H54 (cell line): ENCODE measurements at regions not wholly inside any gene's neighbourhood (a gene's known extent, or its start where the extent isn't known, plus 50 kb on each side); places are given as distances from the start of the nearest gene placed in this dataset.

Experiments
- DNase-seq: peaks from one replicate; pipeline ENCODE4 v3.0.0; 2011; ENCODE audit warnings: low spot score, mixed read lengths; ENCODE audit not compliant: insufficient read length
- FAIRE-seq: peaks from 3 replicates; lab custom pipeline; 2011; peaks lifted over from hg19 to GRCh38; lab: Jason Lieb, UNC
- POLR2A ChIP-seq: IDR thresholded peaks from 2 replicates; pipeline ENCODE4 v1.6.1; 2011; ENCODE audit warnings: low read depth, mild to moderate bottlenecking, low read length

- FAIRE-seq (no peak), DNase-seq (no peak)
- TF ChIP-seq POLR2A: no peak
Observed at GRCh38 chr2:145197944-145198343, 678.0 kb upstream of the ZEB2 start.

- DNase-seq (no peak), FAIRE-seq (no peak)
- TF ChIP-seq POLR2A: no peak
Observed at GRCh38 chr2:145194673-145195072, 674.8 kb upstream of the ZEB2 start.

- FAIRE-seq (peak; percentile 15), DNase-seq (peak; percentile 4)
- TF ChIP-seq POLR2A: no peak
Observed at GRCh38 chr2:145190031-145190703, 670.2 kb upstream of the ZEB2 start.

- FAIRE-seq: no peak
- DNase-seq: no peak
- no peak for TF ChIP-seq POLR2A
Observed at GRCh38 chr2:145186303-145186702, 666.4 kb upstream of the ZEB2 start.

GRCh38 chr2:145185696-145186095 lies 665.8 kb upstream of the ZEB2 start:
- FAIRE-seq (no peak), DNase-seq (no peak)
- TF ChIP-seq POLR2A: no peak

- TF ChIP-seq POLR2A: no peak
- no peak for FAIRE-seq
- no peak for DNase-seq
Observed at GRCh38 chr2:145184741-145185651, 665.1 kb upstream of the ZEB2 start.

GRCh38 chr2:145169285-145169684 lies 649.4 kb upstream of the ZEB2 start:
- no peak for FAIRE-seq
- DNase-seq: no peak
- TF ChIP-seq POLR2A: no peak

- FAIRE-seq: no peak
- no peak for DNase-seq
- TF ChIP-seq POLR2A: no peak
Observed at GRCh38 chr2:145168091-145168490, 648.2 kb upstream of the ZEB2 start.

- DNase-seq (no peak), FAIRE-seq (no peak)
- TF ChIP-seq POLR2A: no peak
Observed at GRCh38 chr2:145166731-145167302, 646.9 kb upstream of the ZEB2 start.

GRCh38 chr2:145161656-145162055 lies 641.7 kb upstream of the ZEB2 start:
- TF ChIP-seq POLR2A: no peak
- no peak for DNase-seq
- no peak for FAIRE-seq

- FAIRE-seq (no peak), DNase-seq (no peak)
- no peak for TF ChIP-seq POLR2A
Observed at GRCh38 chr2:145160855-145161254, 640.9 kb upstream of the ZEB2 start.

- FAIRE-seq: no peak
- no peak for DNase-seq
- no peak for TF ChIP-seq POLR2A
Observed at GRCh38 chr2:145159676-145160075, 639.8 kb upstream of the ZEB2 start.

- TF ChIP-seq POLR2A: no peak
- FAIRE-seq: no peak
Observed at GRCh38 chr2:145157741-145158591, 638.0 kb upstream of the ZEB2 start.

More at GRCh38 chr2:145157741-145158591, 638.0 kb upstream of the ZEB2 start:
- no peak for DNase-seq
